ENCODE measurements at regions not wholly inside any gene's neighbourhood (a gene's known extent, or its start where the extent isn't known, plus 50 kb on each side); places are given as distances from the start of the nearest gene placed in this dataset.

- no peak overlapping the region for H3K27ac ChIP-seq (ENCODE audit: poor library complexity, severe bottlenecking)
- no peaks in the 10 kb centered on the region for H3K9me3 ChIP-seq (ENCODE audit: severe bottlenecking)
- DNase-seq (ENCODE audit: low spot score): no peak
- no peaks in the 10 kb centered on the region for H3K4me1 ChIP-seq (ENCODE audit: insufficient read depth, poor library complexity, severe bottlenecking)
- TF ChIP-seq, protein P1, sequence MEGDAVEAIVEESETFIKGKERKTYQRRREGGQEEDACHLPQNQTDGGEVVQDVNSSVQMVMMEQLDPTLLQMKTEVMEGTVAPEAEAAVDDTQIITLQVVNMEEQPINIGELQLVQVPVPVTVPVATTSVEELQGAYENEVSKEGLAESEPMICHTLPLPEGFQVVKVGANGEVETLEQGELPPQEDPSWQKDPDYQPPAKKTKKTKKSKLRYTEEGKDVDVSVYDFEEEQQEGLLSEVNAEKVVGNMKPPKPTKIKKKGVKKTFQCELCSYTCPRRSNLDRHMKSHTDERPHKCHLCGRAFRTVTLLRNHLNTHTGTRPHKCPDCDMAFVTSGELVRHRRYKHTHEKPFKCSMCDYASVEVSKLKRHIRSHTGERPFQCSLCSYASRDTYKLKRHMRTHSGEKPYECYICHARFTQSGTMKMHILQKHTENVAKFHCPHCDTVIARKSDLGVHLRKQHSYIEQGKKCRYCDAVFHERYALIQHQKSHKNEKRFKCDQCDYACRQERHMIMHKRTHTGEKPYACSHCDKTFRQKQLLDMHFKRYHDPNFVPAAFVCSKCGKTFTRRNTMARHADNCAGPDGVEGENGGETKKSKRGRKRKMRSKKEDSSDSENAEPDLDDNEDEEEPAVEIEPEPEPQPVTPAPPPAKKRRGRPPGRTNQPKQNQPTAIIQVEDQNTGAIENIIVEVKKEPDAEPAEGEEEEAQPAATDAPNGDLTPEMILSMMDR (IDR thresholded peaks at IDR 0.05; ENCODE audit: poor library complexity, severe bottlenecking): no peak
- ATAC-seq (ENCODE audit: low read depth): no peak
- H3K4me3 ChIP-seq (ENCODE audit: severe bottlenecking): no peak overlapping the region
- no peaks in the 10 kb centered on the region for H3K36me3 ChIP-seq (ENCODE audit: low read depth)
- H3K27me3 ChIP-seq (ENCODE audit: insufficient read depth, poor library complexity, severe bottlenecking): peaks cover 3% of the 10 kb centered on the region
Observed at GRCh38 chr21:36565540-36565939, 85.6 kb upstream of the CLDN14 start.

DNA sequence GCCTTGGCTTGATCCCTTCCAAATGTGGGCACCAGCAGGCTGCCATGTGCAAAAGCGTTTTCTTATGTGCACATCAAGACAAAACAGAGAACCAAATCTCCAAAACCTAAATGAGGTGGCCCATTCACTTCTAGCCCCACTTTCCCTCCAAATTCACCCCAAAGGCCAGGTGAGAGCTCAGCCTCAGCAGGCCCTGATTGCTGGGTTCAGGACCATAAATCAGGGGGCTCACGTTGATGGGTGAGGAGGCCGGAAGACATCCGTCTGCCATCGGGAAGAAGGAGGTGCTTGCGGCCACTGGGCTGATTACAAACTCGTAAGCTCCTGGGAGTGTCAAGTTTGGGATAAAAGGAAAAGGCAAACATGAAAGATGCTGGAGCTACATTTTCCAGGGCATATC, 86.7 kb upstream of the CLDN14 start:
- TF ChIP-seq, protein P1 (IDR thresholded peaks at IDR 0.05; ENCODE audit: poor library complexity, severe bottlenecking): no peak
- no peak for DNase-seq (ENCODE audit: low spot score)
- Histone ChIP-seq H3K9me3 (ENCODE audit: severe bottlenecking) (no peaks in the 10 kb centered on the region), H3K27me3 (ENCODE audit: insufficient read depth, poor library complexity, severe bottlenecking) (peaks cover 3% of the 10 kb centered on the region), H3K4me3 (ENCODE audit: severe bottlenecking) (no peak overlapping the region), H3K36me3 (ENCODE audit: low read depth) (no peaks in the 10 kb centered on the region), H3K4me1 (ENCODE audit: insufficient read depth, poor library complexity, severe bottlenecking) (no peaks in the 10 kb centered on the region), H3K27ac (ENCODE audit: poor library complexity, severe bottlenecking) (no peak overlapping the region)
- ATAC-seq (ENCODE audit: low read depth): no peak

GRCh38 chr21:36567216-36567885, 87.4 kb upstream of the CLDN14 start:
- TF ChIP-seq, protein P1 (IDR thresholded peaks at IDR 0.05; ENCODE audit: poor library complexity, severe bottlenecking): no peak
- Histone ChIP-seq H3K27me3 (ENCODE audit: insufficient read depth, poor library complexity, severe bottlenecking) (peaks cover 3% of the 10 kb centered on the region), H3K4me3 (ENCODE audit: severe bottlenecking) (no peak overlapping the region), H3K4me1 (ENCODE audit: insufficient read depth, poor library complexity, severe bottlenecking) (no peaks in the 10 kb centered on the region), H3K36me3 (ENCODE audit: low read depth) (no peaks in the 10 kb centered on the region), H3K27ac (ENCODE audit: poor library complexity, severe bottlenecking) (no peak overlapping the region), H3K9me3 (ENCODE audit: severe bottlenecking) (no peaks in the 10 kb centered on the region)
- DNase-seq (ENCODE audit: low spot score) (no peak), ATAC-seq (ENCODE audit: low read depth) (no peak)

- peaks cover 3% of the 10 kb centered on the region for H3K27me3 ChIP-seq (ENCODE audit: insufficient read depth, poor library complexity, severe bottlenecking)
- no peak for DNase-seq (ENCODE audit: low spot score)
- H3K27ac ChIP-seq (ENCODE audit: poor library complexity, severe bottlenecking): no peak overlapping the region
- TF ChIP-seq, protein P1 (IDR thresholded peaks at IDR 0.05; ENCODE audit: poor library complexity, severe bottlenecking): no peak
- no peaks in the 10 kb centered on the region for H3K4me1 ChIP-seq (ENCODE audit: insufficient read depth, poor library complexity, severe bottlenecking)
- no peak overlapping the region for H3K4me3 ChIP-seq (ENCODE audit: severe bottlenecking)
- ATAC-seq (ENCODE audit: low read depth): no peak
- H3K36me3 ChIP-seq (ENCODE audit: low read depth): no peaks in the 10 kb centered on the region
- no peaks in the 10 kb centered on the region for H3K9me3 ChIP-seq (ENCODE audit: severe bottlenecking)
Observed at GRCh38 chr21:36569511-36569910, 89.6 kb upstream of the CLDN14 start.

- H3K9me3 ChIP-seq (ENCODE audit: severe bottlenecking): no peaks in the 10 kb centered on the region
- peaks cover 3% of the 10 kb centered on the region for H3K27me3 ChIP-seq (ENCODE audit: insufficient read depth, poor library complexity, severe bottlenecking)
- DNase-seq (ENCODE audit: low spot score) (no peak), ATAC-seq (ENCODE audit: low read depth) (no peak)
- no peaks in the 10 kb centered on the region for H3K36me3 ChIP-seq (ENCODE audit: low read depth)
- H3K4me1 ChIP-seq (ENCODE audit: insufficient read depth, poor library complexity, severe bottlenecking): no peaks in the 10 kb centered on the region
- H3K27ac ChIP-seq (ENCODE audit: poor library complexity, severe bottlenecking): no peak overlapping the region
- no peak overlapping the region for H3K4me3 ChIP-seq (ENCODE audit: severe bottlenecking)
- TF ChIP-seq, protein P1 (IDR thresholded peaks at IDR 0.05; ENCODE audit: poor library complexity, severe bottlenecking): no peak
Observed at GRCh38 chr21:36571556-36571955, 91.6 kb upstream of the CLDN14 start.
